Kidney (tissue), 13 donors: ENCODE measurements at regions not wholly inside any gene's neighbourhood (a gene's known extent, or its start where the extent isn't known, plus 50 kb on each side); places are given as distances from the start of the nearest gene placed in this dataset.

Experiments
- DNase-seq, 5 donors: peaks; one replicate each; pipeline ENCODE4 v3.0.0-alpha.2; 2013 to 2020
- FAIRE-seq: peaks from 2 replicates; lab custom pipeline; 2012; peaks lifted over from hg19 to GRCh38; lab: Jason Lieb, UNC
- H3K27ac ChIP-seq, 2 donors: one replicate each; pipeline ENCODE4 v1.7.0; 2013; ENCODE audit warnings: low read depth in 2 of 2, low read length in 2 of 2, inconsistent platforms in 1 of 2
- H3K27me3 ChIP-seq: one replicate; pipeline ENCODE4 v1.7.1; 2013; ENCODE audit warnings: low read length, inconsistent platforms; ENCODE audit not compliant: control insufficient read depth, insufficient read depth
- H3K36me3 ChIP-seq, 3 donors: one replicate each; pipeline versions ENCODE4 v1.7.0 to v1.7.1; 2013; ENCODE audit warnings: low read length in 3 of 3, control low read depth in 1 of 3, inconsistent platforms in 1 of 3; ENCODE audit not compliant: insufficient read depth in 3 of 3, control insufficient read depth in 2 of 3
- H3K4me1 ChIP-seq, 3 donors: one replicate each; pipeline versions ENCODE4 v1.7.0 to v1.7.1; 2013; ENCODE audit warnings: low read length in 3 of 3, inconsistent platforms in 1 of 3, low read depth in 1 of 3; ENCODE audit not compliant: control insufficient read depth in 2 of 3, insufficient read depth in 2 of 3
- H3K4me3 ChIP-seq, 3 donors: one replicate each; pipeline versions ENCODE4 v1.7.0 to v1.8.1; 2013; ENCODE audit warnings: low read length in 3 of 3, control low read depth in 1 of 3, inconsistent platforms in 1 of 3
- H3K9ac ChIP-seq, 3 donors: one replicate each; pipeline versions ENCODE4 v1.7.0 to v1.7.1; 2013; ENCODE audit warnings: low read length in 3 of 3, control low read depth in 1 of 3, inconsistent platforms in 1 of 3
- H3K9me3 ChIP-seq, 3 donors: one replicate each; pipeline versions ENCODE4 v1.7.0 to v1.7.1; 2013; ENCODE audit warnings: low read length in 3 of 3, control low read depth in 1 of 3, inconsistent platforms in 1 of 3; ENCODE audit not compliant: control insufficient read depth in 2 of 3, insufficient read depth in 1 of 3
- intact Hi-C: fragments of 100-400 bp; cut with DNase I; formaldehyde crosslinking; loops from one replicate; pipeline ENCODE4 v1.11.1; 2022
- TF ChIP-seq, protein P1 (sequence below): IDR thresholded peaks from 3 replicates; pipeline ENCODE4 v1.5.1; 2012; ENCODE audit warnings: mild to moderate bottlenecking, moderate library complexity, borderline replicate concordance; ENCODE audit not compliant: insufficient read depth; ENCODE audit errors: extremely low read depth
- donor health status: control.
- donor health status: control.
- donor health status: control.
- donor health status: control.
- donor health status: control.
- donor health status: DM: yes; HTN: yes; CAD: no.
- donor health status: Normal renal cell carcinoma (clear cell type).

DNA sequence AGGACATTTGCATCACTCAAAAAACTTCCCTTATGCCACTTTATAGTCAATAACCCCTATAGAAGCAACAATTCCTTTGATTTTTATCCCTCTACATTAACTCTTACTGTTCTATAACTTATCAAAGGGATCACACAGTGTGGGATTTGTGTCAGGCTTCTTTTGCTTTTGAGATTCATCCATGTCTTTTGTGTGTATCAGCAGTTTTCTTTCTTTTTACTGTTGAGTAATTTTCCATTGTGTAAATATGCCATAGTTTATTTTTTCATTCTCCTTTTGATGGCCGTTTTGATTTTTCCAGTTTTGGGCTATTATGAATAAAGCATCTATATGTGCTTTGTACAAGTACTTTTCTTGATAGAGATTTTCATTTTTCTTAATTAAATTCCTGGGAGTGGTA is 657.9 kb downstream of the EPM2A start:
- Histone ChIP-seq H3K9me3 (no peaks in the 10 kb centered on the region), H3K4me1 (no peaks in the 10 kb centered on the region), H3K4me3 (no peak overlapping the region), H3K36me3 (no peaks in the 10 kb centered on the region), H3K27ac (no peak overlapping the region), H3K27me3 (no peaks in the 10 kb centered on the region), H3K9ac (no peak overlapping the region)
- FAIRE-seq (no peak), DNase-seq (no peak)
- TF ChIP-seq, protein P1, sequence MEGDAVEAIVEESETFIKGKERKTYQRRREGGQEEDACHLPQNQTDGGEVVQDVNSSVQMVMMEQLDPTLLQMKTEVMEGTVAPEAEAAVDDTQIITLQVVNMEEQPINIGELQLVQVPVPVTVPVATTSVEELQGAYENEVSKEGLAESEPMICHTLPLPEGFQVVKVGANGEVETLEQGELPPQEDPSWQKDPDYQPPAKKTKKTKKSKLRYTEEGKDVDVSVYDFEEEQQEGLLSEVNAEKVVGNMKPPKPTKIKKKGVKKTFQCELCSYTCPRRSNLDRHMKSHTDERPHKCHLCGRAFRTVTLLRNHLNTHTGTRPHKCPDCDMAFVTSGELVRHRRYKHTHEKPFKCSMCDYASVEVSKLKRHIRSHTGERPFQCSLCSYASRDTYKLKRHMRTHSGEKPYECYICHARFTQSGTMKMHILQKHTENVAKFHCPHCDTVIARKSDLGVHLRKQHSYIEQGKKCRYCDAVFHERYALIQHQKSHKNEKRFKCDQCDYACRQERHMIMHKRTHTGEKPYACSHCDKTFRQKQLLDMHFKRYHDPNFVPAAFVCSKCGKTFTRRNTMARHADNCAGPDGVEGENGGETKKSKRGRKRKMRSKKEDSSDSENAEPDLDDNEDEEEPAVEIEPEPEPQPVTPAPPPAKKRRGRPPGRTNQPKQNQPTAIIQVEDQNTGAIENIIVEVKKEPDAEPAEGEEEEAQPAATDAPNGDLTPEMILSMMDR: no peak
- intact Hi-C loops: no loop called here

DNA sequence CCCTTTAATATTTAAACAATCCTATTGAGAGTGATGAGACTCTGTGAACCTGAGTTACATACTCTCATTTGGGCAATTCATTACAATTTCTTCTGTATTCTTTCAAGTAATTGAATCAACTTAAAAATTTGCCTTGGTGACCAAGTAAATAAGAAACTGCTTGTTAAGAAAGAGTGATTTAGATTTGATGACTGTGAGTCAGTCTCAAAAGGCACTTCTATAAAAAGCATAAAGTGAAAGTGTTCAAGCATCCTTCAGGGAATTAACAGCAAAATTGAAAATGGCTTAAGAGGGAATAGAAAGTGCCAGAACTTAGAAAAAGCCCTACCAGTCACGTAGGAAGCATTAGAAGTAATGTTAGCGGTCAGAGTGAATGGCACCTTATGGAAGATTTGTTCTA is 654.7 kb downstream of the EPM2A start:
- DNase-seq (no peak), FAIRE-seq (no peak)
- Histone ChIP-seq H3K9ac (no peak overlapping the region), H3K27ac (no peak overlapping the region), H3K4me1 (no peaks in the 10 kb centered on the region), H3K36me3 (no peaks in the 10 kb centered on the region), H3K4me3 (no peak overlapping the region), H3K9me3 (no peaks in the 10 kb centered on the region), H3K27me3 (no peaks in the 10 kb centered on the region)
- TF ChIP-seq, protein P1: no peak
- intact Hi-C loops: no loop called here

DNA sequence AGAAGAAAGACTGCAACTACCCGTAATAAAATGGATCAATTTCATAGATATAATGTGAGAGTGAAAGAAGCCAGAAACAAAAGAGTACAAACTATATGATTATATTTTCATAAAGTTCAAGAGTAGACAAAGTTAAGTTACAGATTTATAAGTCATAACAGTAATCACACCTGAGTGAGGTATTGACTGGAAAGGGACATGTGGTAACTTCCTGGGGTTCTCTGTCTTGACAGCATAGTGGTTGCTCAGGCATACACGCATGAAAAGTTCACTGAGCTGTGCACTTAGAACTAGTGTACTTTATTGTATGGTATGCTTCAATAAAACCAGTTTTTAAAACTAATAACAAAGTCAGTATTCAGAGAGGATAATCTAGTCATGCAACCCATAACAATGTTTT is 653.6 kb downstream of the EPM2A start:
- no peaks in the 10 kb centered on the region for H3K27me3 ChIP-seq
- H3K4me3 ChIP-seq: no peak overlapping the region
- TF ChIP-seq, protein P1: no peak
- no peak overlapping the region for H3K9ac ChIP-seq
- no peaks in the 10 kb centered on the region for H3K36me3 ChIP-seq
- DNase-seq: no peak
- no peaks in the 10 kb centered on the region for H3K9me3 ChIP-seq
- no peak for FAIRE-seq
- intact Hi-C loops: no loop called here
- no peak overlapping the region for H3K27ac ChIP-seq
- H3K4me1 ChIP-seq: no peaks in the 10 kb centered on the region

DNA sequence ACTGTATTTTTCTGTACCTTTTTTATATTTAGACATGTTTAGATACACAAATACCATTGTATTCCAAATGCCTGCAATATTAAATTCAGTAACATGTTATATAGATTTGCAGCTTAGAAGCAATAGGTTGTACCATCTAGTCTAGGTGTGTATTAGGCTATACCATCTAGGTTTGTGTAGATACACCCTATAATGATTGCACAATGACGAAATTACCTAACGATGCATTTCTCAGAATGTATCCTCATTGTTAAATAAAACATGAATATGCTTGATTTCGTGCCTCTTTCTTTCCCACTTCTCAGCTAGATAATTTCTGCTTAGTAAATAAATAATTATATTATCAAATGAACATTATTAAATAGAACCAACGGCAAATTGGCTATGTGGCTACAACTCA is 653.0 kb downstream of the EPM2A start:
- no peak for DNase-seq
- H3K9me3 ChIP-seq: no peaks in the 10 kb centered on the region
- intact Hi-C loops: no loop called here
- H3K27me3 ChIP-seq: no peaks in the 10 kb centered on the region
- no peaks in the 10 kb centered on the region for H3K36me3 ChIP-seq
- no peak overlapping the region for H3K9ac ChIP-seq
- H3K4me1 ChIP-seq: no peaks in the 10 kb centered on the region
- H3K27ac ChIP-seq: no peak overlapping the region
- TF ChIP-seq, protein P1: no peak
- no peak for FAIRE-seq
- no peak overlapping the region for H3K4me3 ChIP-seq
